A673 (cell line): ENCODE measurements at regions not wholly inside any gene's neighbourhood (a gene's known extent, or its start where the extent isn't known, plus 50 kb on each side); places are given as distances from the start of the nearest gene placed in this dataset.

Experiments
- BruUV-seq: library from RNA; stranded (reverse); fragments of 400-500 nt; replicated peaks from 2 replicates; lab custom pipeline; 2021; lab: Mats Ljungman, UMichigan
- CTCF ChIA-PET: fragments of 300-600 bp; sonication (Branson Sonifier 250); formaldehyde crosslinking; loops from one replicate; lab custom pipeline; 2022; ENCODE audit warnings: antibody characterized with exemption; lab: Charles Lee
- POLR2A ChIA-PET: fragments of 300-600 bp; sonication (Branson Sonifier 250); formaldehyde crosslinking; loops from one replicate; lab custom pipeline; 2022; ENCODE audit warnings: antibody characterized with exemption; ENCODE audit not compliant: low non-redundant PET; lab: Charles Lee
- DNase-seq: peaks from one replicate; pipeline ENCODE4 v3.0.0-alpha.2; 2015; ENCODE audit warnings: low spot score
- H3K27ac ChIP-seq: fragments of 200-600 bp; sonication (generic); 2 replicates; pipeline ENCODE4 v1.5.1; 2016; ENCODE audit warnings: mixed run types, low read depth, mild to moderate bottlenecking, mixed read lengths, antibody characterized with exemption, low read length; ENCODE audit not compliant: poor library complexity, severe bottlenecking
- H3K27me3 ChIP-seq: fragments of 200-600 bp; sonication (generic); replicated peaks from 2 replicates; pipeline ENCODE4 v1.6.1; 2017; ENCODE audit warnings: mixed run types, low read depth, mild to moderate bottlenecking, mixed read lengths, antibody characterized with exemption, low read length; ENCODE audit not compliant: insufficient read depth, poor library complexity
- H3K36me3 ChIP-seq: fragments of 200-600 bp; sonication (generic); 2 replicates; pipeline ENCODE4 v1.6.1; 2016; ENCODE audit warnings: mixed run types, mild to moderate bottlenecking, mixed read lengths, antibody characterized with exemption, low read length; ENCODE audit not compliant: insufficient read depth, poor library complexity, severe bottlenecking
- H3K4me1 ChIP-seq: fragments of 200-600 bp; sonication (generic); 2 replicates; pipeline ENCODE4 v1.6.1; 2017; ENCODE audit warnings: mixed run types, mild to moderate bottlenecking, mixed read lengths, antibody characterized with exemption, low read length; ENCODE audit not compliant: insufficient read depth, poor library complexity, severe bottlenecking
- H3K4me3 ChIP-seq: fragments of 200-600 bp; sonication (generic); 2 replicates; pipeline ENCODE4 v1.5.1; 2016; ENCODE audit warnings: low read depth, mixed run types, mild to moderate bottlenecking, mixed read lengths, low read length; ENCODE audit not compliant: poor library complexity, severe bottlenecking
- H3K9me3 ChIP-seq: fragments of 200-600 bp; sonication (generic); 2 replicates; pipeline ENCODE4 v1.6.1; 2016; ENCODE audit warnings: mixed run types, low read depth, mild to moderate bottlenecking, mixed read lengths, antibody characterized with exemption, low read length; ENCODE audit not compliant: poor library complexity, severe bottlenecking
- EZH2 ChIP-seq: fragments of 200-600 bp; sonication (generic); IDR thresholded peaks from 2 replicates; pipeline ENCODE4 v1.6.1; 2017; ENCODE audit warnings: borderline replicate concordance, low read depth, mild to moderate bottlenecking, mixed read lengths, antibody characterized with exemption, low read length; ENCODE audit not compliant: poor library complexity, severe bottlenecking
- intact Hi-C: fragments of 100-400 bp; cut with micrococcal nuclease; formaldehyde crosslinking; loops from one replicate; pipeline ENCODE4 v1.10.0; 2022; ENCODE audit not compliant: unreplicated experiment
- TF ChIP-seq, protein P1 (sequence below): fragments of 300-800, 200-600 bp; sonication (generic); conservative IDR thresholded peaks from 2 replicates; pipeline ENCODE4 v1.5.1; 2017; ENCODE audit warnings: low read depth, mild to moderate bottlenecking, antibody characterized with exemption, low read length, moderate library complexity, mixed read lengths

DNA sequence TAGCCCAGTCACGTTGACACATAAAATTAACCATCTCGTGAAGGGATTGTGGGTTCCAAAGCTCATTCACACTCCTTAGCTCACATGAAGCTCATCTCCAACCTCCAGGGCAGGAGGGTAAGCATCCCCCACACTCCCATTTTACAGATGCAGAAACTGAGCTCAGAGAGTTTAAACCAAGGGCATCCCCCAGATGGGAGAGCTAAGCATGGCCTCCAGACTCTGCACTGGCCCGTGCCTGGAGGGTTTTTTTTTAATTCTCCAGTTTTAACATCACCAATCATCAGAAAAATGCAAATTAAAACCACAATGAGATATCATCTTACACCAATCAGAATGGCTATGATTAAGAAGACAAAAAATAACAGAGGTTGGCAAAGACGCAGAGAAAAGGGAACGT lies 53.3 kb upstream of the TCF7L2 start:
- CTCF ChIA-PET: no interaction called here
- intact Hi-C loops: no loop called here
- Histone ChIP-seq H3K27me3 (no peaks in the 10 kb centered on the region), H3K9me3 (no peaks in the 10 kb centered on the region), H3K4me3 (no peak overlapping the region), H3K4me1 (no peaks in the 10 kb centered on the region), H3K36me3 (no peaks in the 10 kb centered on the region), H3K27ac (no peak overlapping the region)
- DNase-seq: no peak
- BruUV-seq: no TSS peak
- POLR2A ChIA-PET: no interaction called here
- TF ChIP-seq EZH2: no peak
- TF ChIP-seq, protein P1, sequence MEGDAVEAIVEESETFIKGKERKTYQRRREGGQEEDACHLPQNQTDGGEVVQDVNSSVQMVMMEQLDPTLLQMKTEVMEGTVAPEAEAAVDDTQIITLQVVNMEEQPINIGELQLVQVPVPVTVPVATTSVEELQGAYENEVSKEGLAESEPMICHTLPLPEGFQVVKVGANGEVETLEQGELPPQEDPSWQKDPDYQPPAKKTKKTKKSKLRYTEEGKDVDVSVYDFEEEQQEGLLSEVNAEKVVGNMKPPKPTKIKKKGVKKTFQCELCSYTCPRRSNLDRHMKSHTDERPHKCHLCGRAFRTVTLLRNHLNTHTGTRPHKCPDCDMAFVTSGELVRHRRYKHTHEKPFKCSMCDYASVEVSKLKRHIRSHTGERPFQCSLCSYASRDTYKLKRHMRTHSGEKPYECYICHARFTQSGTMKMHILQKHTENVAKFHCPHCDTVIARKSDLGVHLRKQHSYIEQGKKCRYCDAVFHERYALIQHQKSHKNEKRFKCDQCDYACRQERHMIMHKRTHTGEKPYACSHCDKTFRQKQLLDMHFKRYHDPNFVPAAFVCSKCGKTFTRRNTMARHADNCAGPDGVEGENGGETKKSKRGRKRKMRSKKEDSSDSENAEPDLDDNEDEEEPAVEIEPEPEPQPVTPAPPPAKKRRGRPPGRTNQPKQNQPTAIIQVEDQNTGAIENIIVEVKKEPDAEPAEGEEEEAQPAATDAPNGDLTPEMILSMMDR: no peak

DNA sequence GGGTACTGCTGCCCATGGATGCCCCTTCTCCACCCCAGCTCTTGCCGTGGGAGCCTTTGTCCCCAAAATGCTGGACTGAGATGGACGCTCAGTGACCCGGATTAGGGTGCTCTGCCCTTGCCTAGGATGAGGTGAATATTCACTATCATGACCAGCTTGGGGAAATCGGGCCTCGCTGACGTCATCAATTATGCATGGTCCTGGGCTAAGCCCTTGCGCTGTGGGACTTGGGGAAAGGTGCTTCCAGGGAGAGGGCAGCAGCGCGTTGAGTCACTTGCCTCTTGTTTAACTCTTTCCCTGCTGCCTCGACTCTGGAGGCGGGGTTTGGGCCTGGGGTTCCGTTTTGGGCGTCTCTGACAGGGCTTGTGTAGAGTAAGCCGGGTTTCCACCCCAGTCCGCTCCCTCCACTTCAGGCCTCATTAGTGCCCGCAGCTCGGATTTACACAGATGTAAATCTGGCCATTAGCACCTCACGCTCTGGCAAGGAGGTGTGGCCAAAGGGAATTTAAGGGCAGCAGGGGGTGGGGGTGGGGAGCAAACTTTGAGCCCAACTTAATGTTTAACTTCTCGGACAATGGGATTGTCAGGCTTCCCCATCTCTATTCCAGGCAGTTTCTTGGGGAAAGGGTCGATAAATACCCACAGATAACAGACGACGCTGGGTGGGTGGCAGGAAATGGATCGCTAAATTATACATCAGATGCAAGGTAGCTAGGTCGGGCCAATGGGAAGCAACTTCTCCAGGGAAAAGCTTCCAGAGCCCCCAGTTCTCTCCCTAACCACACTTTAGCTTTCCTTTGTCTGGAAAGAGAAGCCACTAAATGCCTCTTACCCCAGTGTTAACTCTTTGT lies 51.3 kb upstream of the TCF7L2 start:
- H3K4me3 ChIP-seq: no peak overlapping the region
- BruUV-seq: no TSS peak
- H3K27me3 ChIP-seq: no peaks in the 10 kb centered on the region
- DNase-seq: no peak
- TF ChIP-seq EZH2: no peak
- TF ChIP-seq, protein P1: no peak
- H3K9me3 ChIP-seq: no peaks in the 10 kb centered on the region
- intact Hi-C loops: no loop called here
- no peak overlapping the region for H3K27ac ChIP-seq
- no peaks in the 10 kb centered on the region for H3K36me3 ChIP-seq
- ChIA-PET CTCF (no interaction called here), POLR2A (no interaction called here)
- no peaks in the 10 kb centered on the region for H3K4me1 ChIP-seq

DNA sequence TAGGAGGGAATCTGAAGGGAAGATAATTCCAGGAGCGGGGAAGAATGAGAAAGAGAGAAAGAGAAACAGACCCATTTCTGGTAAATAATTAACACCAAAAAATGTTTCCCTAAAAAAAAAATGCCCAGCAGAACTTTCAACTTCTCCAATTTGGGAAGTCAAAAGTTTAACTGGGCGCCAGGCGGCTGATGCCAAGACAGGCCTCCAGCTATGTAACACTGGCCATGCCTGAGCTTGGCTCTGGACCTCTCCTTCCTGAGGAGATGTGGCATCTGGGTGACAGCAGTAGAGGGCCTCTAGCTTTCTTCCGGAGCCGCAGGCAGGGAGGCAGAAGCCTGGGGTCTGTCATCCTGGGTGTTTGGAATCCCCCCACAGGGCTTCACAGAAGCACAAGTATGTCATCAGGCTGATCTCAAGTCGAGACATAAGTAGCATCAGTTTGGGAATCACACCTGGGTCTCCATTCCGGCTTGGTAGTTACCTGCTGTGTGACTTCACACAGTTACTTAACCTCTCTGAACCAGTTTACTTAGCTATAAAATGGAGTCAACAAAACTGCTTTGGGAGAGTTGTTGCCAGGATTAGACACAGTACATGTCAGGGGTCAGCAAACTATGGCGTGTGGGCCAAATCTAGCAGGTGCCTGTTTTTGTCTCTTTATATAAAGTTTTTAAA lies 50.5 kb upstream of the TCF7L2 start:
- no peaks in the 10 kb centered on the region for H3K4me1 ChIP-seq
- TF ChIP-seq, protein P1: no peak
- H3K4me3 ChIP-seq: no peak overlapping the region
- no peak for DNase-seq
- H3K9me3 ChIP-seq: no peaks in the 10 kb centered on the region
- intact Hi-C loops: no loop called here
- H3K36me3 ChIP-seq: no peaks in the 10 kb centered on the region
- H3K27me3 ChIP-seq: no peaks in the 10 kb centered on the region
- ChIA-PET POLR2A (no interaction called here), CTCF (no interaction called here)
- no TSS peak for BruUV-seq
- H3K27ac ChIP-seq: no peak overlapping the region
